Embryonic facial prominence (tissue), 1 donor: ENCODE measurements at regions not wholly inside any gene's neighbourhood (a gene's known extent, or its start where the extent isn't known, plus 50 kb on each side); places are given as distances from the start of the nearest gene placed in this dataset.
"Not testable (repeated sequence)": the region's sequence is repeated elsewhere in the genome, so short reads cannot be mapped to it uniquely, and the experiment has no call there.

Experiments used
- DNase-seq: peaks from one replicate; pipeline ENCODE4 v3.0.0-alpha.2; 2016; ENCODE audit errors: extremely low spot score

DNA sequence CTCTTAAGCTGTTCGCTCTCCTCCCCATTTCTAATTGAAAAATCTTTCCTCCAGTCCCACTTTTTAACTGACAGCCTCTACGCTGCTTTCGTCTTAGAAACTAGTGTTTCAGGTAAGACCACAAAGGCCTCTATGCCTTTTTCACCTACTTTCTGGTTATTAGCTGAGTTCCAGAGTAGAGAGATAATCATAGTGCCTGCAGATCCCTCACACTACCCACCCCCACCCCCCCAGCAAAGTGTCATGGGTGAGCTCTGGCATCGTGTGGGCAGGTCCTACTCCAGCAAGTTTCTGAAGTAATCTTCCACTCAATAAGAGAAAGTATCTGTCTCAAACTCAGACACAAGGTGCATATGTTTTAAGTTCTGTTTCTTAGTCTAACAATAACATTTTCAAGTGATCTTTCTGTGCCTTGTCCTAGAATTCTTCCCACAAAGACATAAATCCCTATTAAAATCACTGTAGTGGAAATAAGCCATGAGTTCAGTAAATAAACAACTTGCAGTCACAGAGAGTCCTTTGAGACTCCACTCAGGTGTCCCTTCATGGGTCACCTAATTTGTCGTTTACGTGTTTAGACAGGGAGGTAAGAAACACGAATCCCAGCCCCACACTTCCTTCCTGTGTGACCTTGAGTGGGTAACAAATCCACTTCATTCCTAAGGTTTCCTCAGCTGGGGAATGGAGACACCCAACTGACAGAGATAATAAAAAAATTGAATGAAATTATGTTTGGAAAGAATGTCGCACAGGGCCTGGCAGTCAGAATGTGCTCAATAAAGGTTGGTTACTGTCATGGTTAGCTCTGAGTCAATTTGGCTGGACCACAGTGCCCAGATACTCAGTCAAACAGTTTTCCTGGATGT is 228.9 kb upstream of the CAND1 start:
- no peak for DNase-seq

DNA sequence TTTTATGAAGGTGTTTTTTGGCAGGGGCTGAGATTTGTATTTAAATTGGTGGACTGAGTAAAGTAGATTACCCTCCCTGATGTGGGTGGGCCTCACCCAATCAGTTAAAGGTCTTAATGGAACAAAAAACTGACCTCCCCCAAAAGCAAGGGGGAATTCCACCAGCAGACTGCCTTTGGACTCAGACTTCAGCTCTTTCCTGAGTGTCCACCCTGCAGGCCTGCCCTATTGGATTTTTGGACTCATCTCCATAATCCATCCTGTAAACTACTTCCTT is 228.4 kb upstream of the CAND1 start:
- no peak for DNase-seq

DNA sequence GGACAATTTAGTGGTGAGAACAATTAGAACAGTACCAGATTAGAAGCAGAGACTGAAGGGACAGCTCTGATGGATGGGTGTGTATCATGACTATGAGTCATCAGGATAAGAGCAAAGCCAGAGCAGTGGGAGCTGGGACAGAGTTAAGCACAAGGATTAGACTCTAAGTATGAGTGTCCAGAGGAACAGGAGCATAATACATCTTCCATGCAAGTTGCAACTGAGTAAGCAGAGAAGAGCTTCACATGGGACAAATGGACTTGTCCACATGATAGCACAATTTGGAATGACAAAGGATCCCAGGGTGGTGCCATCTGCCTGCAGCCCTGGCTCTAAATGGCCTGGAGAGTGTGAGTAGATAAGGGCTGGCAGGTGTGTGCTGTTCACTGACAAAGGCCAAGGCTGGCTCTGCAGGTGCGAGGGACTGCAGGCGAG is 226.4 kb upstream of the CAND1 start:
- no peak for DNase-seq

DNA sequence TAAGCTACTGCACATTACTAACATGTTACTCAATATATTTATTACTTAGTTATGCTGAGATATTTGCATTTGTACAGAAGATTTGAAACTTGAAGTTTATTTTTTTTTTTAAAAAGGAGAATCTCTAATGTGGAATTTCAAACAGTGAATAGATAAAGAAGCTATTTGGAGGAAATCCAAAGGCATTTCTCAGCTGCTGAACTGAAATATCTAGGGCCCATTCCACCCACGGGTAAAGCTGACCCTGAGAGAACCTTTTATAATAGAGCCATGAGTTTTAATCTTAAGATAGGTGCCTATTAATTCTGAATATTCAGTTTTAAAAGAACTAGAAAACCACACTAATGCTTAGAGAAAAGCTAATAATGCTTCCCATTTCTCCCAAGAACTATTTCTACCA is 225.4 kb upstream of the CAND1 start:
- DNase-seq: no peak

DNA sequence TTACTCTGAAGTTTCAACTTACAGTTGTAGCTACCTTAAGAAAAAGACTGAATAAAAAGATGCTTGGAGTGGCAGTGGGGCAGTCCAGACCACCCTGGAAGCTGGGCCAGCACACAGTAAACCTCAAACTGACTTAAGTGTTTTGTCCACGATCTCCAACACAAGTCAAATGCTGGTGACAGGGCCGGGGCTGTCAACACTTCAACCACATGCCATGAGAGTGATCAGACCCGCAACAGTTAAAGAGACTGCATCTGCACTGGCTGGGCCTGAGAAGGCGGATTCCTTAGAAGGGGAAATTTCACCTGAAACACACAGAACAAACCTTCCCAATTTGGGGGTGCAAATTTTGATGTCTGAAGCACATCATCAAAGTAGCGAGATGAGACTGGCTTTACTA is 223.5 kb upstream of the CAND1 start:
- DNase-seq: no peak

DNA sequence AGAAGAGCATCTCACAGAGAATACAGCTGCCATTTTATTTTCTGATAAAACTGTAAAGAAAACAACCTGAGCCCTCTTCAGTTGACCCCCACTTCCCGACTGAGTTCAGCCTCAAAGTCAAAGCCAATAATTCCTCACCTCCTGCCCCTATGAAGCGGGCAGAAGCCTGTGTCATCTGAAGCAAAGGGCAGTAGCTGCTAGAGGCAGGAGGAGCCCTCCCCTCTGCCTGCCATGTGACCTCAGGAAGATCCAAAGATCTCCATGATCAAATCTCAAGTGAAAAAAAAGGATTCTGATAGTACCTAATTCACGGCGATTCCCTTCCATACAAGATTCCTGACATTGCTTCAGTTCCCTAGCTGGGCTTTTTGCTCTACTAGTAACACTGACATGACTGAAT is 223.1 kb upstream of the CAND1 start:
- no peak for DNase-seq

DNA sequence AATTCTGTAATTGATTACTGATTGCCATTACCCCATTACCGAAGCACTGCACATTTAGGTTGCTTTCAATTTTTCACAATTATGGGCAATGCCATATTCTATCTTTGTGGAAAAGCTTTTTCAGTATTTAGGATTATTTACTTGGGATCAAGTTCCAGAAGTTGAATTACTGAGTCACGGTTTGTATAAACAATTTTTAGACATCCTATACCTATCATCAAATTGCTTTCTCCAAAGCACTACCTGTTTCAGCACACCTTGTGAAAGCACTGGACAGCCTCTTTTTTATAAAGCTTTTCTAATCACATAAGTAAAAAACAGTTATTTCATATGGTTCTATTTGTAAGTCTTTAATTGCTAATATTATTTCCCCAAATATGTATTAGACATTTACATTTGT is 221.5 kb upstream of the CAND1 start:
- DNase-seq: no peak

DNA sequence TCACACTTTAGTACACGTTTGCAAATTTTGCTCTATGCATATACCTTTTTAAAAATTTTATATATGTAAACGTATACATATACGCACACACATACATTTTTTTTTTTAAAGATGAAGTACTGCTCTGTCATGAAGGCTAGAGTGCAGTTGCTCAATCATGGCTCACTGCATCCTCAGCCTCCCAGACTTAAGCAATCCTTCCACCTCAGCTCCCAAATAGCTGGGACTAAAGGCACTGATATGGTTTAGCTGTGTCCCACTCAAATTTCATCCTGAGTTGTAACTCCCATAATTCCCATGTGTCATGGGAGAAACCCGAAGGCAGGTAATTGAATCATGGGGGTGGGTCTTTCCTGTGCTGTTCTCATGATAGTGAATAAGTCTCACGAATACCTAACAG is 220.8 kb upstream of the CAND1 start:
- DNase-seq: no peak

DNA sequence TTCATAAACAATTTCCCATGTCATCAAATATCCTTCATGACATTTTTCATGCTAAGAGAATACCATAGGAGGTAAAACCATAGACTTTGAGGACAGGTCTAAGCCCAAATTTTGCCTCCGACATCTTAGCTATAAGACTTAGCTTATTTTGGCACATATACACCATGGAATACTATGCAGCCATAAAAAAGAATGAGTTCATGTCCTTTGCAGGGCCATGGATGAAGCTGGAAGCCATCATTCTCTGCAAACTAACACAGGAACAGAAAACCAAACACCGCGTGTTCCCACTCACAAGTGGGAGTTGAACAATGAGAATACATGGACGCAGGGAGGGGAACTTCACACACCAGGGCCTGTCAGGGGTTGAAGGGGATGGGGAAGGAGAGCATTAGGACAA is 220.0 kb upstream of the CAND1 start:
- not testable (repeated sequence) for DNase-seq

DNA sequence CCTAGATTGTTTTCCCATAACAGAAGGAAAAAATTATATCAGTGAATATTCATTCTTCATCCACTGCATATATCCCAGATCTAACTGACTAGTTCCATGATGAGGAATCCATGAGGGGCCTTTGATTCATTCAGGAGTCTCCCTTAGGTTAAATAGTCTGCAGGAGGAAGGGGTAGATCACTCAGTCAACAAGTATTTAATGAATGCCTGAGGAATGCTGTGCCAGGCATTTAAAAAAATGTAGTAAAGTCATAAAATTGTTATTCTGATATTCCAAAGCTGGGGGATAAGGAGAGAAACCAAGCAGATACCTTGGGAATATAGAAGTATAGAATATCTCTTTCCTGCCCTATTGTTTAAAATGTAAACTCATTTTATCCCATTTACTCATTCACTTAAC is 216.2 kb upstream of the CAND1 start:
- DNase-seq: no peak

DNA sequence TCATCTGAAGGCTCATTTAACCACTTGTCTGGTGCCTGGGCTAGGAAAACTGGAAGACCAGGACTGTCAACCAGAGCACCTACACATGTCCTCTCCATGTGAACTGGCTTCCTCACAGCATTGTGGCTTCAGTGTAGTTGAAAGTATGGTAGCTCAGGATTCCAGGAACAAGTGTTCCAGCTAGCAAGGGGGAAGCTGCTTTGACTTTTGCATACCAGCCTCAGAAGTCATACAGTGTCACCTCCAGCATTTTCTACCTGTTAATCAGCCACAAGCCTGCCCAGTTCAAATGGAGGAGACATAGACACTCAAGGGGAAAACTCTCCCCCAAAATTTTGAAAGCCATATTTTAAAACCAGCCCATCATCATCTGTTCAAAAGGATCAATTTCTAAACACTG is 212.8 kb upstream of the CAND1 start:
- DNase-seq: no peak

DNA sequence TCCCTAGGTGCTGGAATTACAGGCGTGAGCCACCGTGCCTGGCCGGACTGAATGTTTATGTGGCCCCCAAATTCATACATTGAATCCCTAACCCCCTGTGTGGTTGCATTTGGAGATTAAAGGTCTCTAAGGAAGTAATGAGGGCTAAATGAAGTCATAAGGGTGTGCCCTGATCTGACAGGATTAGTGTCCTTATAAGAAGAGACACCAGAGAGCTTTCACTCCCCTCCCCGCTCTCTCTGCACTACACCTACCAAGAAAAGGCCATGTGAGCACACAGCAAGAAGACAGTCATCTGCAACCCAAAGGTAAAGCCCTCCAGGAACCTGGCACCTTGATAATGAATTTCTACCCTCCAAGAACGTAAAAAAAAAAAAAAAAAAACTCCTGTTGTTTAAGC is 212.1 kb upstream of the CAND1 start:
- DNase-seq: no peak

DNA sequence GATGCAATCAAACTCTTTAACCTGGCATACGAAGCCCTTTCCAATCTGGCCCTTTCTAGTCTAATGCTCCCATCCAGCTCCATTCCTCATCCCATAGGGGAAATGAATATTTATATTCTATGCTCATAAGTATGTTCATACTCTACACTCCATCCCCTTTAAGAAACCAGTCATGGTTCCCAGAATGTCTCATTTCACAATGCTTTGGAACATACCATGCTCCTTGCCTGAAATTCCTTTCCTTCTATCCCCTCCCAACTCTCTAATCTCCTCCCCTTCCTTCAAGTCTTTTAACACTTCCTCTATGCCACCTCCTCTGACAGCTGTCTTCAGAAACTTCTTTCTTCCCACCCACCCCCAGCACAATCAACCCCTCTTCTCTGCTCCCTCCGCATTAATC is 207.0 kb upstream of the CAND1 start:
- no peak for DNase-seq

DNA sequence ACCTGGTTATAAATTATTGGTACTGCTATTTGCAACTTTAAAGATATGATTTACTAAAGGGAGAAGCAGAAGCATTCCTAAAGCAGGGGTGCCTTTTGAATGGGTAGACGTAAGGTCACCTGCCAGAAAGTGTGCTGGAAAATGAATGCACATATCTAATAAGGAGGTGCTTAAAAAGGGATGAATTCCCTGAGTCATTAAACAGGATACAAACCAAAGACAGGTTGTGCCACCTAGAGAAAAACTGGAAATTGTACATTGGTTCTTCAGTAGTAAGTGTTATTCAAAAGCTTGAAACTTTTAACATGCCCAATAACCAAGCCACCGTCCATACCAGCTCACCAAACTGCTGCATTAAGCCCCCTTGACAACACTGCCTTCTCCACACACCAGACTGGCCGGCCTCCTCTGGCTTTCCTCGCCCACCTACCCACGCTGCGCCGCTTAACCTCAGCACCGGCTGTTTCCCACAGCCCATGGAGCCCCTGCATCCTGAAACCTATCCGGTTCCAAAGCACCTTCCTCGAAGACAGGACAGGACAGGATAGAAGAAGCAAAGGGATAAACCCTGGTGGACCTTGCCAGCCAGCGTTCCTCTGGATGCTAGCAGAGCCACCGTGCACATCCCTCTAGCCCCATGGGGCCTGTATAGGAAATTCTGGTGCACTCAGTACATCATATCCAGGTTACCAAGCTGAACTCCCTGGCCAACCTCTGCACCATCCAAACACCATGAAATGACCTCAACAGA is 201.5 kb upstream of the CAND1 start:
- DNase-seq: no peak

DNA sequence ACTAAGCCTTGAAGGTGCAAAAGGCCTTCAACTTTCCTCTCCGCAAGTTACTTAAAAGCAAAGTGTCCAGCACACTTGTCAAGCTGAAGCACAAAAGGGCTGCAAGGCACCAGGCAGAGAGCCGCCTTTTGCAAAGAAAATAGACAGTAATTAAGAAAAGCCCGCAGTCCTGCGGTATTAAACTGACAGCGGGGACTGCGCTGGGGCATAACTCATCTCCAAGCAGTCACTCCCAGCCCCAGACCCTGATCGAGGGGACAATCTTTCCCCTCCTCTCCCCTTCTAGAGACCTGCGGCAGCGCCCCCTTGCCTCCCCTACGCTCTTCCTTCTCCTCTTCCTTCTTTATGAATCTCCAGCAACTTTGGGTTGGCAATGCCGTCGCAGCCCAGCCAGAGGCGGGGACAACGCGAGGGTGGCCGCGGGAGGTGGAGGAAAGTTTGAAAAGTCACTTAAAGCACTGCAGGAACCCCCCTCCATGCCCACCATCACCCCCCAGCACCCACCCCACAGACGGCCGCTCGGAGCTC is 200.9 kb upstream of the CAND1 start:
- DNase-seq: no peak

DNA sequence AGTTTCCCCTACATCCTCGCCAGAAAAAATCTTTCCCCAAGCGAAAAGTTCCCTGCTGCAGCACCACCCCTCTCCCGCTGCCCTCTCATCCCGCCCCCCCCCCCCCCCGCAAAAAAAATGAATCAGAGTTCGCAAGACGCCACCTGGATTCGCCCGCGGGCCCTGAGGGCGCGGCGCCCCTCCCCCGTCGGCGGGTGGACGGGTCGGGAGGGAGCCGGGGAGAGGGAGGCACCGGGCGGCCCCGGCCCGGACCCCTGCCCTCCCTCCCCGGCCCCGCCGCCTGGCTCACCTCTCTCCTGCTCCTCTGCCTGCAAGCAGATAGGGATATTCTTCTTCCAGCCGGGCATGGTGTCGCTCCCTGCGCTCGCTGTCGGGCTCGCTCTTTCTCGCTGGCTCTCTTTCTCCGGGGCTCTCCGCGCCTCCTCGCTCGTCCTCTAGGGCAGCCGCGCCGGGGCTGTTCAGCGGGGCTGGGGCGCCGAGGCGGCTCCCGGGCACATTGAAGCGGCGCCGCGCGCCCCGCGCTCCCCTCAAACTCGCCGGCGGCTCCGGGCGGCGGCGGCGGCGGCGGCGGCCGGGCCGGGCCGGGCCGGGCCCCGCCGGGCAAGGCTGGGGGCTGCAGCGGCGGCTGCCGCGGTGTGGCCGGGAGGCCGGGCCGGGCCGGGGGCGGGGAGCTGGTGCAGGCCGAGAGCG is 200.3 kb upstream of the CAND1 start:
- no peak for DNase-seq

DNA sequence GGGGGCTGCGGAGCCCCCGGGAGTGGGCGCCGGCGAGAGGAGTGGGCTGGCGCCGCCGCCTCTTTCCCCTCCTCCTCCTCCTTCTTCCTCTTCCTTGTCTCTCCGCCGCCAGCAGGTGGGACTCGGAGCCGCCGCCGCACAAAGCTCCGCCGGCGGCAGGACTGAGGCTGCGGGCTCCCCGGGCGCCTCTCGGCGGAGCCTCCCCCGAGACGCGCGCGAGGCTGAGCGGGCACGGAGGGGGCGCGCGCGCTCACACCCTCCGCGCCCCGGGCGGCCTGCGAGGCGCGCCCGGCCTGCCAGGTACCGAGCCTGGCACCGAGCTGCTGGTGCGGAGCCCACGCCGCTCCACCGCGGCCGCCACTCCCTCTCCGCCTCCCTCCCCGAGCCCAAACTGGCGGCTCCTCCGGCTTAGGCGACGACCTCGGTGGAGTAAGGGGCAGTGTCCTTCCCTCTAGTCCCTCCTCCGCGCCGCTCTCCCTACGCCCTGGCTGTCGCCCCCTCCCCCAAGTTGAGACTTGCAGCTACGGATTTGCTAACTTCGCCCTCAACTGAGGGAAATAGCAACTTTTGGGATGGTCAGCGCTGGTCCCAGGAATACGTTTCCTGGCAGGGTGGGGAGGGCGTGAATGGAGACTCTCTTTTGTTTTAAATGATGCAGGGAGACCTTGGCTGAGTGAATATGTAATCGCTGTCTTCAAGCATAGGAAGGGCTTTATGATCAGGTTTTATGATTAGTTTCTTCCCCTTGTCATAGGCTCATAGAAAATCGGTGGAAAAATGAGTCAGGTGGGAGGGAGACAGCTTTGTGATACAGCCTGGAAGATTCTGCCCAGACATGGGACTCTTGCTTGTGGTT is 199.5 kb upstream of the CAND1 start:
- DNase-seq: no peak

DNA sequence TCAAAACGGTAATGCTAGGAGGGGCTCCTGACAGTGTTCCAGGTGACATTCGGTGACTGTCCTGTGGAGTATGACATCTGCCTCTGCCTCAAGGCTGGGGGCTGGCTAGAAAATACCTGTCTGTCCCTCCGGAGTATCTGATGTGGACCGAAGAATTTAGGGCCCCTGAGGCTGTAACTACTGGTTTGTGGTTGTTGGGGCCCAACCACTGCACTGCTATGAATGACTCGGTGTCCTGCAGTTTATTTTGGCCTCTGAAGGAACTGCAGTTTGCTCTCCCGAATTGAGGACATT is 198.9 kb upstream of the CAND1 start:
- DNase-seq: no peak

DNA sequence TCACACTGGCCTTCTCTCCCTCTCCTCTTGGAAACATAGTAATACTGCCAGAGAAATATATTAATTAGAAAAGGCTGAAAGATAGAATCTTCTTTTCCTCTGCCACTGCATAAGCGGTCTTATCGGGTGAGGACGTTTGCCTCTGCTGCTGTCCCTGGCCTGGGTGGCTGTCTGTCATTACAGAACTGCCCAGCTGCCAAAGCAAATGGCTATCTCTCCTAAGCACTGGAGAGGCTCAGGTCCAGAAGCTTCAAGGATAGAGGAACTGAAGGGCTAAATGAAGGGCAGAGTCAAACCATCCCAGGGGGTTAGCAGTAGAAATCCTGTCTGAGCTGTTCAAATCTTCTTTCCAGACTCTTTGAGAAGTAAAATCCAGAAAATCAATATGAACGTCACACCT is 198.6 kb upstream of the CAND1 start:
- DNase-seq: no peak

DNA sequence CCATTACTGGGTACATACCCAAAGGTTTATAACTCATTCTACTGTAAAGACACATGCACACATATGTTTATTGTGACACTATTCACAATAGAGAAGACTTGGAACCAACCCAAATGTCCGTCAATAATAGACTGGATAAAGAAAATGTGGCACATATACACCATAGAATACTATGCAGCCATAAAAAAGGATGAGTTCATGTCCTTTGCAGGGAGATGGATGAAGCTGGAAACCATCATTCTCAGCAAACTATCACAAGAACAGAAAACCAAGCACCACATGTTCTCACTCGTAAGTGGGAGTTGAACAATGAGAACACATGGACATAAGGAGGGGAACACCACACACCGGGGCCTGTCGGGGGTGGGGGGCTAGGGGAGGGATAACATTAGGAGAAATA is 196.9 kb upstream of the CAND1 start:
- not testable (repeated sequence) for DNase-seq

DNA sequence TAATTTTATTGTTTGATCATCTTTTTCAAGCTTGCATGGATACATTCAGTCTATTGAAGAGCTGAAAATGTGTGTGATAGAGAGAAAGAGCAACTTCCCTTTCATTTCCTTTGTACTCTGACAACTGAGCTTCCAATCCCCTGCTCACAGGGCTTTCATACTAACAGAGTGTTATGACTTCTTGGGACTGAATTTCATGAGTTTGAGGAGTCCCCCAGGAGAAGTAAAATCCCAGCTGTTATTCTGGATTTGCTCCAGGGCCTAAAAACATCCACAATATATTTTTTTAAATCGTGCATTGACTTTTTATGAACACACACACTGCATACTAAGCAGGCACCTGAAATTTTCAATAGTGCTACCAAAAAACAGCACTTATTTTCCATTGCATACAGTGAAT is 195.8 kb upstream of the CAND1 start:
- no peak for DNase-seq

DNA sequence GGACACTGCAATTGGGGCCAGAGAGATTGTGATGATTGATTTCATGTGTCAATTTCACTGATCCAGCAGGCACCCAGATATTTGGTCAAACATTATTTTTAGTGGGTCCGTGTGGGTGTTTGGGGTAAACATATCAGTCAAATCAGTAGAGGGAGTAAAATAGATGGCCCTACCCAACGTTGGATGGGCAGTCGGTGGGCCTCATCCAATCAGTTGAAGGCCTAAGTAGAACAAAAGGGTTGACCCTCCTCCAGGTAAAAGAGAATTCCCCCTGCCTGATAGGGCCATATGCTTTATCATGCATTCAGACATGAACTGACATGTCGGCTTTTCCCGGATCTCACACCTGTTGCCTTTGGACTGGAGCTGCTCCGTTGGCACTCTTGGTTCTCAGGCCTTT is 195.1 kb upstream of the CAND1 start:
- no peak for DNase-seq
